Erythroblast (primary cell): ENCODE measurements at regions not wholly inside any gene's neighbourhood (a gene's known extent, or its start where the extent isn't known, plus 50 kb on each side); places are given as distances from the start of the nearest gene placed in this dataset.

Source experiments
- GATA1 ChIP-seq: IDR thresholded peaks from 2 replicates; pipeline ENCODE4 v1.6.1; 2011; ENCODE audit warnings: low read depth, mild to moderate bottlenecking, control low read depth, low read length, moderate library complexity
- POLR2A ChIP-seq: IDR thresholded peaks from 2 replicates; pipeline ENCODE4 v1.6.1; 2011; ENCODE audit warnings: mild to moderate bottlenecking, low read length

- TF ChIP-seq POLR2A (no peak), GATA1 (no peak)
Measured at GRCh38 chr7:73932364-73932763, 71.4 kb downstream of the TMEM270 start.
